Esophagus (tissue), 2 donors: ENCODE measurements at regions not wholly inside any gene's neighbourhood (a gene's known extent, or its start where the extent isn't known, plus 50 kb on each side); places are given as distances from the start of the nearest gene placed in this dataset.

Experiments used
- H3K27ac ChIP-seq, 2 donors: one replicate each; pipeline ENCODE4 v1.5.1; 2013; ENCODE audit warnings: low read depth in 2 of 2, mild to moderate bottlenecking in 2 of 2, inconsistent platforms in 1 of 2, low read length in 1 of 2, moderate library complexity in 1 of 2
- H3K27me3 ChIP-seq, 2 donors: one replicate each; pipeline ENCODE4 v1.6.1; 2013; ENCODE audit warnings: low read length in 2 of 2, control low read depth in 1 of 2, mild to moderate bottlenecking in 1 of 2; ENCODE audit not compliant: insufficient read depth in 2 of 2, control insufficient read depth in 1 of 2
- H3K36me3 ChIP-seq, 2 donors: one replicate each; pipeline ENCODE4 v1.6.1; 2013; ENCODE audit warnings: low read length in 1 of 2; ENCODE audit not compliant: control insufficient read depth in 2 of 2, insufficient read depth in 2 of 2
- H3K4me1 ChIP-seq, 2 donors: one replicate each; pipeline ENCODE4 v1.6.1; 2013; ENCODE audit warnings: low read length in 1 of 2; ENCODE audit not compliant: control insufficient read depth in 2 of 2, insufficient read depth in 2 of 2
- H3K4me3 ChIP-seq, 2 donors: one replicate each; pipeline ENCODE4 v1.5.1; 2013; ENCODE audit warnings: low read length in 2 of 2, mild to moderate bottlenecking in 2 of 2, low read depth in 1 of 2, moderate library complexity in 1 of 2
- H3K9me3 ChIP-seq, 2 donors: one replicate each; pipeline ENCODE4 v1.6.1; 2013; ENCODE audit warnings: mild to moderate bottlenecking in 2 of 2, low read depth in 1 of 2, low read length in 1 of 2, moderate library complexity in 1 of 2; ENCODE audit not compliant: control insufficient read depth in 2 of 2, insufficient read depth in 1 of 2
- WGBS, 2 donors: extraction: QIAGEN DNeasy Blood & Tissue Kit; methylation state at CpG; one replicate each; pipeline ENCODE4 v1.1.7; 2013; 5-methylcytosine and 5-hydroxymethylcytosine counted together
- donor health status: healthy with polysubstance abuse.
- donor health status: Bipolar disorder and iron deficiency.

GRCh38 chr2:239772721-239773120, 252.4 kb downstream of the NDUFA10 start:
- WGBS, 2 donors = 92 to 95% methylated on average over 5 of the region's 5 CpGs

DNA sequence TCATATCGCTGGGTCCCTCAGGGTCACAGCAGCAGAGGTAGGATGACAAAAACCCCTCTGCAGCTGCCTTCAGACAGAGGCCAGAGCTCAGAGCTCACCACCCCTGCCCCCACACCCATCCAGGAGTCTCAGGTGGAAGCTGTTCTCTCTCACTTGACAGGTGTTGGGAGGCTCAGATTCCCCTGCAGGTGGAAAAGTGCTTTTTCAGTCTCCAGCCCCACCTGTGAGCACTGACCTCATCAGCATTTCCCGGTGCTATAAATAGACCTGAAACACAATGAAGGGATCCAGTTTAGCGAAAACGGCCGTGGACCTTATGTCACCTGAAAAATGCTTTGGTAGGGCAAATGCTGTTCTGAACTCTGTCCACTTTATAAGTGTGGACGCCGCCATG, 254.9 kb downstream of the NDUFA10 start:
- Histone ChIP-seq H3K27ac (peak overlapping the region in 1 of 2 donors; percentile 53), H3K9me3 (peaks cover 3 to 18% of the 10 kb centered on the region in 2 donors), H3K4me3 (no peak overlapping the region), H3K4me1 (peaks cover 0 to 2% of the 10 kb centered on the region in 2 donors), H3K27me3 (no peaks in the 10 kb centered on the region), H3K36me3 (no peaks in the 10 kb centered on the region)
- 58 to 64% methylated on average over 7 of the region's 7 CpGs for WGBS, 2 donors

More at GRCh38 chr2:239772721-239773120, 252.4 kb downstream of the NDUFA10 start:
- peaks cover 0 to 3% of the 10 kb centered on the region in 2 donors for H3K27me3 ChIP-seq
- H3K4me3 ChIP-seq = no peak overlapping the region
- H3K4me1 ChIP-seq = peaks cover 0 to 2% of the 10 kb centered on the region in 2 donors
- H3K36me3 ChIP-seq = no peaks in the 10 kb centered on the region
- peaks cover 3 to 18% of the 10 kb centered on the region in 2 donors for H3K9me3 ChIP-seq
- no peak overlapping the region for H3K27ac ChIP-seq

DNA sequence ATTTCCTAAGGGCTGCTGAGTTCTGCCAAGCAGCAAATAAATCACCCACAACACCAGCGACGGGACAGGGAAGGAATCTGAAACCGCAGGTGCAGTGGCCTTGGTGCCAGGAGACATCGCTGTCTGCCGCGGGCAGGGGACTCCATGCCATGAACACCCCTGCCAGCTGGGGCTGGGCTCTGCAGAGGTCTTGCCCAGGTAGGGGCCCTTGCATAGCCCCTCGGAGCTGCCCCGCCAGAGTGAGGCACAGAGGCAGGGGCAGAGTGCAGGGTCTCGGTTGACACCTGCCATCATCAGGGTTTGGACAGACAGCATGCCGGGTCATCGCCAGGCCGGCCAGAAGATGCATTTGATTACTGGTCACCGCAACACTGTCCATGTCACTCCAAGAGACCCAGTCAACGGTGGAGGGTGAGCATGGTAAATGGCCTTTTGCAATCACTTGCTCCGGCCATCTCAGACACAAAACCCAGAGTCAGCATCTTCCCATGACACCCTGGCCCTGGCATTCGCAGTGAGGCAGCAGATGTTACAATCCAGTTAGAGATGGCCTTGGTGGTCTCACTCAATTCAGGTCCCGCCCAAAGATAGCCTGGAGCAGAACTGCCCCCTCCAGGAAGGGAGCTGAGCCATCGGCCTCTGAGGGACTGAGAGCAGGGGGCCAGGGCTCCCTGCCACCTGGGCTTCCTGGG, 255.4 kb downstream of the NDUFA10 start:
- no peaks in the 10 kb centered on the region for H3K27me3 ChIP-seq
- H3K4me3 ChIP-seq = no peak overlapping the region
- WGBS, 2 donors = 69 to 72% methylated on average over 18 of the region's 18 CpGs
- peak overlapping the region in 1 of 2 donors; percentile 2 for H3K27ac ChIP-seq
- H3K36me3 ChIP-seq = no peaks in the 10 kb centered on the region
- peaks cover 0 to 2% of the 10 kb centered on the region in 2 donors for H3K4me1 ChIP-seq
- peaks cover 3 to 18% of the 10 kb centered on the region in 2 donors for H3K9me3 ChIP-seq

DNA sequence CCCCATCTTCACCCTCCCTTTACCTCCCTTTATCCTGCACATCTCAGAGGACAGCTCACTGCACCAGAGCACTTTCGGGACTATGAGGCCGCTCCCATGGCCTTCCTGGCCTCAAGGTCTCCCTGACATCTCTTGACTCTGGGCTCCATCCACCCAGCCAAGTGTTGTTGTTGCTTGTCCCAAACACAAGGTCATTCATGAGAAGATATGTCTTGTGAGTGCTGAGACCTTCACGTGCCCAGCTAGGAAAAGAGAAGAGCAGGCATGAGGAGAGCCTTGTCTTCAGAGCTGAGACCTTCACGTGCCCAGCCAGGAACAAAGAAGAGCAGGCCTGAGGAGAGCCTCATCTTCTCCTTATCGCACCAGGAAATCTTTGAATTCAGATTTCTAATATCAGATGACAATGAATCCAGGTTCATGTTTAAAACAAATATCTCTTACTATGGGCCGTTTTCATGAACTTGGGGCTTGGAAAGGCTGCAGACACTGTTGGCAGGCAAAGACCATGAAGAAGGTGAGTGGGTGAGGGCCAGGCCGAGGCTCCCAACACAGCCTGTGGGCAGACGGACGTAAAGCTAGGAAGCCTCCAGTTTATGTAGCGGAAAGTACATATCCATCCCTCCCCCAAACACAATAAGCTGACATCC, 256.1 kb downstream of the NDUFA10 start:
- Histone ChIP-seq H3K36me3 (no peaks in the 10 kb centered on the region), H3K4me3 (no peak overlapping the region), H3K27me3 (no peaks in the 10 kb centered on the region), H3K9me3 (peaks cover 3 to 18% of the 10 kb centered on the region in 2 donors), H3K4me1 (peaks cover 0 to 2% of the 10 kb centered on the region in 2 donors), H3K27ac (no peak overlapping the region)
- 68 to 74% methylated on average over 10 of the region's 10 CpGs for WGBS, 2 donors

DNA sequence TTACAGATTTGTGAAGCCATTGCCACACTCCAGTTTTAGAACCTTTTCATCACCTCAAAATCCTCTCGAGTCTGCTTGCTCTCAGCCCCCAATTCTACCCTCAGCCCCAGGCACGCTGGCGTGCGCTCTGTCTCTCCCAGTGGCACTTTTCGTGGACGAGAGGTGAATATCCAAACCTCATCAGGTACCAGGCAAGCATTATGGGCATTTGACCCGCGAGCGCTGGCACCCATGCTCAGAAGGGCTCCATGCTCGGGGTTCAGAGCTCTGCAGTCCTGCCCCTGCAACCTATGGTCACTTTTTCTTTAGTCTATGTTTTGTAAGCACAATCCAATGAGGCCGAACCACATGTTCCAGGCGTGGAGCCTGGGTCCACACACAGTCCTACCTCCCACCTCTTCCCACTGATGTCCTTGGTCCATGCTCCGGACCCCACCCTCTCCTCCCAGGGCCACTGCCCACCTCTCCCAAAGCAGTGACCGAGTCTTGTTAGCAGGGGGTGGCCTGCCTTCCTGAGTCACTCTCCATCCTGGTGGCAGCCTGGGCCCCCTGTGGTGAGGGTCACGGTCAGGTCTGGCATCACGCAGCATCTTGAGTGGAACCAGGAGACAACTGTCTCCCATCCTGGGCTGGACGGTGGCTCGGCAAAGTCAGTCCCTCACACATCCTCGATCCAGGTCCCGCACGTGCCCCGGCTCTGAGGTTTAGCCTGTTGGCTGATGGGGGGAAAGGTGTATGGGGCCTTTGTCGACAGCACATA, 256.9 kb downstream of the NDUFA10 start:
- Histone ChIP-seq H3K4me3 (no peak overlapping the region), H3K36me3 (no peaks in the 10 kb centered on the region), H3K4me1 (peaks cover 0 to 2% of the 10 kb centered on the region in 2 donors), H3K27ac (no peak overlapping the region), H3K27me3 (no peaks in the 10 kb centered on the region), H3K9me3 (peaks cover 3 to 18% of the 10 kb centered on the region in 2 donors)
- WGBS, 2 donors = 90 to 92% methylated on average over 23 of the region's 23 CpGs

DNA sequence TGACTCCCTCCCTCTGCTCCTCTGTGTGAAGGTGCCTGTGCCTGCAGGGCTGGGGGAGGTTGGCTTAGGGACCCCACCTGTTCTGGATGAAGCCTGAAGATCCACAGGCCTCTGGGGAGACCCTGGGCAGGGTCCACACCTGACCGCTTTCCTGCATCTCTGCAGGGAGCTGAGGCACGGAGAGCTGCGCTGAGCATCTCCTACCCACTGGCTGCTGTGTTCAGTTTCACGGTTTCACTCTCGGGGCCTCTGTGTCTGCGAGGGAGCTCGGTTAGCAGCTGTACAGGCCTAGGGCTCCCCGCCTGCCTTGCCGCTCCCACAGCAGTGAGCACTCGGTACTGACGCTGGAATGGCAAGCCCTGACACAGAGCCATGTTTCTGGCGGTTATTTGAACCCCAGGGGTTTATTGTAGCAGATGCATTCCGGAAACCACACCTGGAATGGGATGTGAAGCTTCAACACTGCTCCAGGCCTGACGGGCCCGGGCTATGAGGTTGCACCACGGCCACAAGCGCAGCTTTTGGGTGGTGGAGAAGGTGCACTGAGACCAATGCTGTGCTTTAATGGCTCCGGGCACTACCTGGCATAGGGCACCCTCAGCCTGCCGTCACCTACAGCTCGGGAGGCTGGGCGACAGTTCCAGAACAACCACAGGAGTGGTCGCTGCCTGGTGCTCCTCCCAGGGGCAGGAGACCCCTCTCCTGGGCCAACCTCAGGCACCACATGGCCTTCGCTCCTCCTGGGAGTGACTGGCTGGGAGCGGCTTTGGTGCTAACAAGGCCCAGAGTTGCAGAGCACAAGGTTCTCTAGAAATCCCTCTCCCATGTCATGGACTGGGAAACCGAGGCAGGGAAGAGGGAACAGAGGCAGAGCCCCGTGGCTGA, 257.9 kb downstream of the NDUFA10 start:
- Histone ChIP-seq H3K4me3 (no peak overlapping the region), H3K9me3 (peaks cover 3 to 14% of the 10 kb centered on the region in 2 donors), H3K4me1 (peaks cover 0 to 2% of the 10 kb centered on the region in 2 donors), H3K27me3 (no peaks in the 10 kb centered on the region), H3K27ac (no peak overlapping the region), H3K36me3 (no peaks in the 10 kb centered on the region)
- WGBS, 2 donors = 70 to 80% methylated on average over 26 of the region's 26 CpGs

GRCh38 chr2:239765911-239766310, 259.2 kb downstream of the NDUFA10 start:
- 83 to 88% methylated on average over 12 of the region's 12 CpGs for WGBS, 2 donors
- H3K4me3 ChIP-seq = no peak overlapping the region
- H3K27ac ChIP-seq = no peak overlapping the region
- H3K36me3 ChIP-seq = no peaks in the 10 kb centered on the region
- H3K4me1 ChIP-seq = peaks cover 0 to 2% of the 10 kb centered on the region in 2 donors
- H3K9me3 ChIP-seq = peaks cover 0 to 7% of the 10 kb centered on the region in 2 donors
- H3K27me3 ChIP-seq = no peaks in the 10 kb centered on the region

DNA sequence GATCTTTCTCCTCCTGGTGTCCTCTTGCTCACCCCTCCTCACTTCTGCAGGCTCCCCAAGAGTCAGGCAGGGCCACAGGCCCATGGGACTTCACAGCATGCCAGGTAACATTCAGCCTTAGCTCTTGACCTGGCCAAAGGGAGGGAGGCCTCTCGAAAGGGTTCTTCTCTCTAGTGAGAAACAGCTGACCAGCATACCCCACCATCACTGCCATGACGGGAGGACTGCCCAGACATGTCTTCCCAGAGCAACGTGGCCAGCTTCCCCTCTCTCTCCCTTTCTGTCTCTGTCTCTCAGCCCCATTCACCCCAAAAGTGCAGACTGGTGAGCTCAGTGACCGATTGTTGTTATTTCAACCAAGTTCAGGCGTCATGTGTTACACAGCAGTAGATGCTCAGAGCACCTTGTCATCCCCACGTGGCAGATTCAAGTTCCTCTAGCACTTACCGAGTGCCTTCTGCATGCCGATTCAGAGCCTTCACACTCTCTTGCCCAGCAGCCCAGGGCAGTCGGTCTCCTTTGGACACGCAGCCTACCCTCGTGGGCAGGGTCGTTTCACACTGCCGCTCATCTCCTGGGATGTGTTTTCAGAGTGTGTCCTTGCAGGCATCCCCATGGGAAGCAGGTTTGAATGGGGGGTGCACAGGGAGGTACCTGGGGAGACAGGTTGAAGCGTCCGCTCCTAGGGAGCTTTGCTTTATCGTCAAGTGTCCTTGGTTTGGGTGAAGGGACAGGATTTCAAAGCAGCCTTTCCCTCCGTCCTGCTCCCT, 259.9 kb downstream of the NDUFA10 start:
- Histone ChIP-seq H3K27me3 (no peaks in the 10 kb centered on the region), H3K4me3 (no peak overlapping the region), H3K36me3 (no peaks in the 10 kb centered on the region), H3K27ac (no peak overlapping the region), H3K9me3 (peaks cover 0 to 10% of the 10 kb centered on the region in 2 donors), H3K4me1 (peaks cover 0 to 2% of the 10 kb centered on the region in 2 donors)
- 86 to 89% methylated on average over 17 of the region's 17 CpGs for WGBS, 2 donors
